B cell (primary cell): ENCODE measurements at regions not wholly inside any gene's neighbourhood (a gene's known extent, or its start where the extent isn't known, plus 50 kb on each side); places are given as distances from the start of the nearest gene placed in this dataset.

Source experiments
- ATAC-seq: fragments of 200-7000 bp; cut with Tn5 transposase; one replicate; pipeline ENCODE4 v1.10.0; 2021; ENCODE audit warnings: low read depth, mild to moderate bottlenecking, moderate number of reproducible peaks, moderate library complexity
- CTCF ChIA-PET: fragments of 350-600 bp; sonication (Branson Sonifier 250); formaldehyde crosslinking; loops from one replicate; lab custom pipeline; 2021; ENCODE audit warnings: antibody characterized with exemption, inconsistent platforms; lab: Charles Lee
- POLR2A ChIA-PET: fragments of 350-600 bp; sonication (Branson Sonifier 250); formaldehyde crosslinking; loops from one replicate; lab custom pipeline; 2021; ENCODE audit warnings: antibody characterized with exemption; lab: Charles Lee
- DNase-seq: peaks from one replicate; pipeline ENCODE4 v3.0.0; 2013
- H2AFZ ChIP-seq: 2 replicates; pipeline ENCODE4 v1.6.1; 2012; ENCODE audit warnings: mild to moderate bottlenecking, low read depth, low read length; ENCODE audit not compliant: insufficient read depth, poor library complexity, severe bottlenecking
- H3K27ac ChIP-seq, 2 donors: 1 replicate in 1 of 2; 2 replicates in 1 of 2; pipeline ENCODE4 v1.5.1; 2012 to 2013; ENCODE audit warnings: low read length in 2 of 2, mild to moderate bottlenecking in 2 of 2, moderate library complexity in 1 of 2
- H3K27me3 ChIP-seq, 4 experiments: fragments of 200-600 bp in 1 of 4; sonication (generic) in 1 of 4; replicated peaks in 1 of 4; 1 replicate in 2 of 4; 2 replicates in 2 of 4; pipeline versions ENCODE4 v1.6.1 to v1.7.0; 2013 to 2016; ENCODE audit warnings: low read length in 3 of 4, mild to moderate bottlenecking in 2 of 4, mixed read lengths in 1 of 4, moderate library complexity in 1 of 4; ENCODE audit not compliant: insufficient read depth in 4 of 4, control insufficient read depth in 3 of 4; ENCODE audit errors: control extremely low read depth in 1 of 4
- H3K36me3 ChIP-seq, 2 experiments: replicated peaks in 1 of 2; 1 replicate in 1 of 2; 2 replicates in 1 of 2; pipeline versions ENCODE4 v1.6.1 to v1.7.1; 2013; ENCODE audit warnings: low read length in 1 of 2; ENCODE audit not compliant: insufficient read depth in 2 of 2, control insufficient read depth in 1 of 2; ENCODE audit errors: control extremely low read depth in 1 of 2, extremely low read depth in 1 of 2
- H3K4me1 ChIP-seq, 2 donors: fragments of 200-600 bp in 1 of 2; sonication (generic) in 1 of 2; 1 replicate in 1 of 2; 2 replicates in 1 of 2; pipeline versions ENCODE4 v1.5.1 to v1.6.1; 2013 to 2017; ENCODE audit warnings: low read length in 2 of 2; ENCODE audit not compliant: control insufficient read depth in 2 of 2, insufficient read depth in 2 of 2
- H3K4me2 ChIP-seq: replicated peaks from 2 replicates; pipeline ENCODE3; 2012; ENCODE audit warnings: mild to moderate bottlenecking, low read depth, low read length; ENCODE audit not compliant: poor library complexity, severe bottlenecking
- H3K4me3 ChIP-seq, 5 experiments: fragments of 200-600 bp in 1 of 5; sonication (generic) in 1 of 5; 1 replicate in 3 of 5; 2 replicates in 2 of 5; pipeline versions ENCODE4 v1.5.1 to v1.7.0; 2011 to 2016; ENCODE audit warnings: low read length in 4 of 5, mild to moderate bottlenecking in 4 of 5, low read depth in 2 of 5, control low read depth in 1 of 5, moderate library complexity in 1 of 5; ENCODE audit not compliant: insufficient read depth in 1 of 5; ENCODE audit errors: control extremely low read depth in 1 of 5, extremely low read depth in 1 of 5
- H3K79me2 ChIP-seq: fragments of 200-600 bp; sonication (generic); one replicate; pipeline ENCODE4 v1.6.0; 2016; ENCODE audit warnings: low read length; ENCODE audit not compliant: control insufficient read depth, insufficient read depth
- H3K9ac ChIP-seq: fragments of 200-600 bp; sonication (generic); 2 replicates; pipeline ENCODE4 v1.6.1; 2017; ENCODE audit warnings: mild to moderate bottlenecking, low read length, moderate library complexity
- H3K9me3 ChIP-seq, 3 donors: one replicate each; pipeline versions ENCODE4 v1.6.1 to v1.7.1; 2013; ENCODE audit warnings: low read length in 2 of 3; ENCODE audit not compliant: control insufficient read depth in 2 of 3, insufficient read depth in 1 of 3; ENCODE audit errors: control extremely low read depth in 1 of 3
- H4K20me1 ChIP-seq: 2 replicates; pipeline ENCODE4 v1.6.0; 2012; ENCODE audit warnings: mild to moderate bottlenecking, low read length; ENCODE audit not compliant: insufficient read depth, control insufficient read depth, poor library complexity, severe bottlenecking
- H3K27ac Mint-ChIP-seq: one replicate; pipeline ENCODE4 v1.8.0; 2021; ENCODE audit warnings: mixed read lengths
- H3K27me3 Mint-ChIP-seq: one replicate; pipeline ENCODE4 v1.8.0; 2021; ENCODE audit warnings: mixed read lengths
- H3K4me1 Mint-ChIP-seq: one replicate; pipeline ENCODE4 v1.8.0; 2021; ENCODE audit warnings: mixed read lengths
- H3K4me3 Mint-ChIP-seq: one replicate; pipeline ENCODE4 v1.8.0; 2021; ENCODE audit warnings: mixed read lengths
- H3K9me3 Mint-ChIP-seq: one replicate; pipeline ENCODE4 v1.8.0; 2022; ENCODE audit warnings: mixed read lengths; ENCODE audit not compliant: insufficient read depth
- CTCF ChIP-seq: fragments of 200-600 bp; IDR thresholded peaks from one replicate; pipeline ENCODE4 v1.8.0; 2022; ENCODE audit warnings: antibody characterized with exemption, mild to moderate bottlenecking
- EZH2 ChIP-seq: IDR thresholded peaks from 2 replicates; pipeline ENCODE4 v1.6.1; 2012; ENCODE audit warnings: borderline replicate concordance, low read depth, mild to moderate bottlenecking, moderate library complexity, low read length; ENCODE audit not compliant: insufficient read depth, poor library complexity, severe bottlenecking
- WGBS: methylation state at CpG from one replicate; pipeline ENCODE4 v1.1.5; 2013; ENCODE audit warnings: missing lambda C conversion rate; ENCODE audit not compliant: insufficient coverage; 5-methylcytosine and 5-hydroxymethylcytosine counted together
- intact Hi-C: fragments of 100-400 bp; cut with micrococcal nuclease; formaldehyde crosslinking; loops from one replicate; pipeline ENCODE4 v1.10.0; 2022

- DNase-seq (no peak), ATAC-seq (no peak)
- no peaks in the 10 kb centered on the region for H3K27me3 ChIP-seq
- no peak for TF ChIP-seq CTCF
- TF ChIP-seq EZH2: no peak
- no peaks in the 10 kb centered on the region for H4K20me1 ChIP-seq
- H3K36me3 ChIP-seq: no peaks in the 10 kb centered on the region
- no peak overlapping the region for H2AFZ ChIP-seq
- CTCF ChIA-PET: no interaction called here
- H3K4me1 ChIP-seq: no peaks in the 10 kb centered on the region
- no CpG with 5 or more reads among the region's 1 CpG for WGBS
- H3K9me3 Mint-ChIP-seq: peaks cover 13% of the 10 kb centered on the region
- no peak overlapping the region for H3K4me2 ChIP-seq
- no peak overlapping the region for H3K4me3 Mint-ChIP-seq
- POLR2A ChIA-PET: no interaction called here
- intact Hi-C loops: no loop called here
- peaks cover 4 to 20% (median 14%) of the 10 kb centered on the region in 3 donors for H3K9me3 ChIP-seq
- H3K4me3 ChIP-seq: no peak overlapping the region
- H3K27ac Mint-ChIP-seq: no peak overlapping the region
- no peaks in the 10 kb centered on the region for H3K79me2 ChIP-seq
- no peaks in the 10 kb centered on the region for H3K4me1 Mint-ChIP-seq
- H3K9ac ChIP-seq: no peak overlapping the region
- no peak overlapping the region for H3K27ac ChIP-seq
- H3K27me3 Mint-ChIP-seq: peaks cover 7% of the 10 kb centered on the region
Measured at GRCh38 chr9:81430727-81431126, 258.6 kb downstream of the TLE1 start.

- Histone ChIP-seq H3K9me3 (peaks cover 4 to 20% (median 12%) of the 10 kb centered on the region in 3 donors), H3K27ac (no peak overlapping the region), H4K20me1 (no peaks in the 10 kb centered on the region), H2AFZ (no peak overlapping the region), H3K79me2 (no peaks in the 10 kb centered on the region), H3K4me1 (no peaks in the 10 kb centered on the region), H3K4me2 (no peak overlapping the region), H3K9ac (no peak overlapping the region), H3K4me3 (no peak overlapping the region), H3K27me3 (no peaks in the 10 kb centered on the region), H3K36me3 (no peaks in the 10 kb centered on the region)
- WGBS: 100% methylated on average over 1 of the region's 1 CpG
- DNase-seq: no peak
- no peak for ATAC-seq
- intact Hi-C loops: no loop called here
- H3K27me3 Mint-ChIP-seq: peaks cover 7% of the 10 kb centered on the region
- ChIA-PET POLR2A (no interaction called here), CTCF (no interaction called here)
- no peak overlapping the region for H3K4me3 Mint-ChIP-seq
- H3K9me3 Mint-ChIP-seq: peaks cover 13% of the 10 kb centered on the region
- H3K27ac Mint-ChIP-seq: no peak overlapping the region
- H3K4me1 Mint-ChIP-seq: no peaks in the 10 kb centered on the region
- TF ChIP-seq CTCF: no peak
- TF ChIP-seq EZH2: no peak
Measured at GRCh38 chr9:81427870-81428269, 261.5 kb downstream of the TLE1 start.
